ENCODE measurements at regions not wholly inside any gene's neighbourhood (a gene's known extent, or its start where the extent isn't known, plus 50 kb on each side); places are given as distances from the start of the nearest gene placed in this dataset.
A peak's percentile ranks its signal among the peaks of the same experiment; 100 is the strongest.
"Not testable (repeated sequence)": the region's sequence is repeated elsewhere in the genome, so short reads cannot be mapped to it uniquely, and the experiment has no call there.

GRCh38 chr17:30731210-30732132 is 93.0 kb downstream of the CRLF3 start:
- DNase-seq (ENCODE audit: low read depth in 2 of 2) = peak; percentile 36 to 41

- DNase-seq (ENCODE audit: low read depth in 2 of 2) = not testable (repeated sequence)
Measured at GRCh38 chr17:30730837-30731209, 93.7 kb downstream of the CRLF3 start.

GRCh38 chr17:30730171-30730836 is 94.2 kb downstream of the CRLF3 start:
- not testable (repeated sequence) for DNase-seq (ENCODE audit: low read depth in 2 of 2)

GRCh38 chr17:30729471-30730170 is 94.9 kb downstream of the CRLF3 start:
- DNase-seq (ENCODE audit: low read depth in 2 of 2) = not testable (repeated sequence)

DNA sequence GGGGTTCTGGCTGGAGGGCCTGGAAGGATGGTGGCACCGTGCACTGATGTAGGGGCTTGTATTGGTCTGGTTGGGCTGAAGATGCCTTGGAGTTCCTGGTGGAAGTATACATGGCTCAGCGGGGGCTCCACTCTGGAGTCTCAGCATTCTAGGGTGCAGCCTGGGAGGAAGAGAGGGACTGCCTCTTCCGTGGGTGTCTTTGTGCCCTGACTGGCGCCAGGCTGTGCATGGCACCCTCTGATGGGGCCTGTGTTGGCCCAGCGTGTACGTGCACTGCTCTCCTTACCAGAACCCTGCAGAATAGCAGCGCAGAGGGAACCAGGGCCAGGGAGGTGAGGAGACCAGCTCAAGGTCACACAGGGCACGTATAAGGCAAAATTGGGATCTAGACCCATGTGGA is 97.0 kb downstream of the CRLF3 start:
- DNase-seq (ENCODE audit: low read depth in 2 of 2) = not testable (repeated sequence)

GRCh38 chr17:30726734-30727133 is 97.8 kb downstream of the CRLF3 start:
- not testable (repeated sequence) for DNase-seq (ENCODE audit: low read depth in 2 of 2)

- DNase-seq (ENCODE audit: low read depth in 2 of 2) = not testable (repeated sequence)
Measured at GRCh38 chr17:30726310-30726709, 98.2 kb downstream of the CRLF3 start.

- DNase-seq (ENCODE audit: low read depth in 2 of 2) = not testable (repeated sequence)
Measured at GRCh38 chr17:30724034-30724650, 100.3 kb downstream of the CRLF3 start.

- DNase-seq (ENCODE audit: low read depth in 2 of 2) = not testable (repeated sequence)
Measured at GRCh38 chr17:30722114-30722780, 102.2 kb downstream of the CRLF3 start.

DNA sequence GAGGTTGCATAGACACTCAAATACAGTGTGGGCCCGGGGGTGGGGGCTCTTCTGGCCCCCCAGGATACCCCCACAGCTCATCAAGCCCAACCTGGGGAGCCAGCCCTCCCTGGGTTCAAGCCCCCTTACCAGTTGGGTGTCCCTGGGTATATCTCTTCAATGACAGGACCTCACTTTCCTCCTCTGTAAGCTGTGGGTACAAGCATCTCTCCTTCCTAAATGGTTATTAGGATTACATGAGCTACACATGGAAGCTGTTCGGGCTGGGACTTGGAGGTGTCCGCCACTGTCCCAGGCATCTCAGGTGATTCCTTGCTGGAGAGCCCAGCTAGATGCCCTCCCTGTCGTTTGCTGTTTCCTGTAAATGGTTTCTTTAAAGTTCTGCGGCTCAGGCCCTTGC is 103.5 kb downstream of the CRLF3 start:
- DNase-seq (ENCODE audit: low read depth in 2 of 2) = not testable (repeated sequence)

DNA sequence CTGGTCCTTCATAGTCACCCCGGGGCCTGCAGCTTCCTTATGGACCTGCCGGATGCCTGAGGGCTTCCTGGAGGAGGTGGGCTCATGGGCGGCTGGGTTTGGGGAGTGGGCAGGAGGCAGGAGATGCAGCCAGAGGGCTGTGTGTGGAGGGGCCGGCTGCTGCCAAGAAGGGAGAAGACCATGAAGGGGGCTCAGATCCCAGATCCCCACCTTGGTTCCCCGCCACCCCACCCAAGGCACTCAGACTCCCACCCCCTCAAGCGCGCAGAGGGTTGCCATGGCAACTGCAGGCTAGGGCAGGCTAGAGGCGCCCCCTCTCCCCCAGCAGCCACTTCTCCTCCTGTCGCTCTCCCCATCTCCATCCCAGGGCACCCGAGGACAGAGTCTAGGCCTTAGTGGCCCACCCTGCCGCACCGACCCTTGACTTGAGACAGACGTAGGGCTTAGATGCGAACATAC is 104.5 kb downstream of the CRLF3 start:
- no peak for DNase-seq (ENCODE audit: low read depth in 2 of 2)

GRCh38 chr17:30719131-30719973 is 105.1 kb downstream of the CRLF3 start:
- not testable (repeated sequence) for DNase-seq (ENCODE audit: low read depth in 2 of 2)

DNA sequence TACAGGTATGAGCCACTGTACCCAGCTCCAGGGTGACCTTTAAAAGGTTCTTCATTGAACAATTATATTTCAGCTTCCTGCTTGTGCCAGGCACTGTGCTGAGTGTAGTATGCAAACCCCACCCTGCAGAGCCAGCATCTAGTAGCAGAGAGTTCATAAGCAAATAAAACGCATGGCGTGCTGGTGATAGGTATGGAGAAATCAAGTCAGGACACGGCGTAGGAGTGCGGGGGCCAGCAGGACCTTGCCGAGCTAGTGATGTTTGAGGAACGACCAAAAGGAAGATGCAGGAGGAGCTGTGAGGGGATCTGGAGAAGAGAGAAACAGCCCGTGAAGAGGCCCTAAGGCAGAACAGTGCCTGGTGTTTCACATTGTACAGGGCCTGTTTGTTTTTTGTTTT is 105.8 kb downstream of the CRLF3 start:
- DNase-seq (ENCODE audit: low read depth in 2 of 2) = not testable (repeated sequence)

GRCh38 chr17:30718099-30718447 is 106.4 kb downstream of the CRLF3 start:
- DNase-seq (ENCODE audit: low read depth in 2 of 2) = not testable (repeated sequence)

DNA sequence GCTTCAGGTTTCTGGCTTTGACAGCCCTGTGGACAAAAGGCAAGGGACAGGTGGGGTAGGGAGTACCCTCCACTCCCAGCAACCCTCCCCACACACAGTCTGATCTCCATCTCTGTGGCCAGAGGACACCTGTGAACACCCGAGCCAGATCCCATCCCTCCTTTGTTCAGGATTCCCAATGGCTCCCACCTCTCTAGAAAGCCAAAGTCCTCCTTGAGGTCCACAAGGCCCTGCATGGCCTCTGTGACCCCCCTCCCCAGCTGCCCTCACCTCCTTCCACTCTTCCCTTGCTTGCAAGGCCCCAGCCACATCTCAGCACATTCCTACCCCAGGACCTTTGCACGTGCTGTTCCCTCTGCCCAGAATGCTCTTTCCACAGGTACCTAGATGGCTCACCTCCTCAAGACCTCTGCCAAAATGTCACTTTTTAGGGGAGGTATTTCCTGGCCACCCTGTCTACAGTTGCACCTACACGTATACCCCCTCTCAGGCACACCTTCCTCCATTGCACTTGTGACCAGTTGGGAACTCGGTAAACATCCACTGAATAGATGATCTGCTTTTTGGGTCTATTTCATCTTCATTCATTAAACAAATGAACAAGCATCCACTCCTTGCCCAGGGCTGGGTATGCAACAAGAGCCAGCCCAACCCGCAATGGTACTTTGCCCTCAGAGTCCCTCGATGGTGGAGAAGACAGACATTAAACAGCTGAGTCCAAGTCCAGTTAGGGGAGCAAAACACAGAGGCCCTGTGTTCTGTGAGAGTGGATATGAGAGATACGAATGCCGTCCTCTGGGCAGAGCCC is 107.0 kb downstream of the CRLF3 start:
- DNase-seq (ENCODE audit: low read depth in 2 of 2) = no peak

DNA sequence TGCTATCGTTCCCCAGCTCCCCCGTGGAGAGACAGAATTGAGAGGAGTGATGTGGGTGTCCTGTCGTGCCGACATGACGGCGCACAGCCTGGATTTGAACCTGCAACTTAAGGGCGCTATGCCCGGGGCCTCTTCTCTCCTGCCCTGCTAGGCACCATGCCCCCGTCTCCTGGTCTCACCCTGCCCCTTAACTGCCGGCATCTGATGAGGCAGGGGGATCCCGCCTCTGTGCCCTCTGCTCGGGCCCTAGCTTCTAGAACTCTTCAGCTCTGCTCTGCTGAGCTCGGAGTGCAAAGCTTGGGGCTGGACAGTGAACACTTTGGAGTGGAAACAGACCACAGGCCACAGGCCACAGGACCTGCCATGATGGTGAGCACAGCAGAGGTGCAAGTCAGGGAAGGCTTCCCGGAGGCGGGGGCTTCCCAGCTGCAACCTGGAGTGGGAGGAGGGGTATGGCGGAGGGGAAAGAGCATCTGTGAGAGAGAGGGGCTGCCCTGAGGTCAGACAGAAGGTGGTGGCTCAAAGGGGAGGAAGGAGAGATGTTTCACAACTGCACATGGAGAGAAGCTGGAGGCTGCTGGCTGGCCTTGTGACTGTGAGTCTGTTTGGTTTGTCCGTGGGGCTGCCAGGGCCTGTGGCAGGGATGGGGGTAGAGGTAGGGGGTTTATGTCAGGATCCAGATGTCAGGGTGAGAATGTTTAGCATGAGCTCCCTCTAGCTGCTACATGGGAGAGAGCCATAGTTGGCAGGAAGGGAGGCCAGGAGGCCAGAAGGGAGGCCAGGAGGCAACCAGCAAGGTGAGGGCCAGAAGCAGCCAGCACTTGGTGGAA is 107.8 kb downstream of the CRLF3 start:
- no peak for DNase-seq (ENCODE audit: low read depth in 2 of 2)

GRCh38 chr17:30714825-30715622 is 109.5 kb downstream of the CRLF3 start:
- not testable (repeated sequence) for DNase-seq (ENCODE audit: low read depth in 2 of 2)

DNA sequence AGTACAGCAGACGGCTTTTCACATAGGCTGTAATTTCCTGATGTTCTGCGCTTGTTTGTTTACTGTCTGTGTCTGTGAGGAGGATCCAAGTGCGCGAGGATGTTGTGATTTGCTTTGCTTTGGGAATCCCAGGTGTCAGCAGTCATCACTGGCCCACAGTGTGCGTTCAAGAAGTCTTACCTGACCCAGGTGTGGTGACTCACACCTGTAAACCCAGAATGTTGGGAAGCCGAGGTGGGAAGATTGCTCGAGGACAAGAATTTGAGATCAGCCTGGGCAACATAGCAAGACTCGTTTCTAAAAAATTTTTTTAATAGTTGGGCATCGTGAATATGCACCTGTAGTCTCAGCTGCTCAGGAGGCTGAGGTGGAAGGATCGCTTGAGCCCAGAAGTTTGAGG is 110.7 kb downstream of the CRLF3 start:
- DNase-seq (ENCODE audit: low read depth in 2 of 2) = not testable (repeated sequence)

Measured in fibroblast of skin of left biceps (primary cell).